Vagina (tissue), 2 donors: ENCODE measurements at regions not wholly inside any gene's neighbourhood (a gene's known extent, or its start where the extent isn't known, plus 50 kb on each side); places are given as distances from the start of the nearest gene placed in this dataset.

Source experiments
- DNase-seq, 2 donors: peaks; one replicate each; pipeline ENCODE4 v3.0.0-alpha.2; 2017; ENCODE audit errors: extremely low spot score in 2 of 2
- H3K27ac ChIP-seq: fragments of 200-600 bp; sonication (generic); one replicate; pipeline ENCODE4 v1.5.1; 2019
- H3K27me3 ChIP-seq: fragments of 200-600 bp; sonication (generic); one replicate; pipeline ENCODE4 v1.5.1; 2019
- H3K36me3 ChIP-seq, 2 donors: fragments of 200-600 bp; sonication (generic); one replicate each; pipeline ENCODE4 v1.5.1; 2017 to 2019
- H3K4me1 ChIP-seq: fragments of 200-600 bp; sonication (generic); one replicate; pipeline ENCODE4 v1.5.1; 2019
- H3K4me3 ChIP-seq, 2 donors: fragments of 200-600 bp; sonication (generic); 1 replicate in 1 of 2; 2 replicates in 1 of 2; pipeline ENCODE4 v1.5.1; 2016 to 2019
- H3K9me3 ChIP-seq: fragments of 200-600 bp; sonication (generic); one replicate; pipeline ENCODE4 v1.5.1; 2019
- POLR2A ChIP-seq, 2 donors: fragments of 450-650 bp; IDR thresholded peaks; one replicate each; pipeline ENCODE4 v1.6.1; 2017; ENCODE audit warnings: antibody characterized with exemption in 2 of 2, mild to moderate bottlenecking in 2 of 2, moderate library complexity in 2 of 2
- POLR2AphosphoS5 ChIP-seq, 2 donors: sonication (generic); formaldehyde crosslinking; IDR thresholded peaks; one replicate each; pipeline ENCODE4 v1.9.0; 2017; ENCODE audit warnings: antibody characterized with exemption in 2 of 2, mild to moderate bottlenecking in 2 of 2, low read depth in 1 of 2; ENCODE audit not compliant: insufficient read depth in 1 of 2
- intact Hi-C: fragments of 100-400 bp; cut with DNase I; formaldehyde crosslinking; loops from one replicate; pipeline ENCODE4 v1.15.1; 2023
- TF ChIP-seq, protein P1 (sequence below), 3 experiments: fragments of 450-650 bp in 2 of 3; fragments of 200-600 bp in 1 of 3; sonication (generic) in 1 of 3; IDR thresholded peaks; one replicate each; pipeline ENCODE4 v1.5.1; 2017 to 2019; ENCODE audit warnings: antibody characterized with exemption in 3 of 3, mild to moderate bottlenecking in 2 of 3, moderate library complexity in 2 of 3

DNA sequence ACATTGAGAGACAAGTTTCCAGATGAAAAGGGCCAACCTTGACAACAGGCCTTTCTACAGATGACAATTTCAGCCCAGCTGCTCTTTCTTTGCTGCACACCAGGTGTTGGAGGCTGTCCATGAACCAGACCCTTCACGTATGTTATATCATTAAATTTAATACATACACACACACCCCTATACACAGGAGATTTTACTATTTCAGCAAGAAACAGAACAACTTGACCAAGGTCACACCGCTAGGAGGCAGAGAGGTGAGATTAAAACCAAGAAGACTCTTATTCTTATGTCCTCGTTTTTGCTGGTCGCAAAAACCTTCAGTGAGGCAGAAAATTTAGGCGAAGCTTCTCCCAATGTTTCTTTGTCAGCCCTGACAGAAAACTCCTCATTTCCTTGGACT is 1585.9 kb downstream of the AACS start:
- intact Hi-C loops = no loop called here
- H3K4me3 ChIP-seq = no peak overlapping the region
- no peaks in the 10 kb centered on the region for H3K4me1 ChIP-seq
- TF ChIP-seq POLR2A (IDR thresholded peaks at IDR 0.05) (no peak), POLR2AphosphoS5 (IDR thresholded peaks at IDR 0.05; ENCODE audit: insufficient read depth in 1 of 2, low read depth in 1 of 2) (no peak)
- TF ChIP-seq, protein P1, sequence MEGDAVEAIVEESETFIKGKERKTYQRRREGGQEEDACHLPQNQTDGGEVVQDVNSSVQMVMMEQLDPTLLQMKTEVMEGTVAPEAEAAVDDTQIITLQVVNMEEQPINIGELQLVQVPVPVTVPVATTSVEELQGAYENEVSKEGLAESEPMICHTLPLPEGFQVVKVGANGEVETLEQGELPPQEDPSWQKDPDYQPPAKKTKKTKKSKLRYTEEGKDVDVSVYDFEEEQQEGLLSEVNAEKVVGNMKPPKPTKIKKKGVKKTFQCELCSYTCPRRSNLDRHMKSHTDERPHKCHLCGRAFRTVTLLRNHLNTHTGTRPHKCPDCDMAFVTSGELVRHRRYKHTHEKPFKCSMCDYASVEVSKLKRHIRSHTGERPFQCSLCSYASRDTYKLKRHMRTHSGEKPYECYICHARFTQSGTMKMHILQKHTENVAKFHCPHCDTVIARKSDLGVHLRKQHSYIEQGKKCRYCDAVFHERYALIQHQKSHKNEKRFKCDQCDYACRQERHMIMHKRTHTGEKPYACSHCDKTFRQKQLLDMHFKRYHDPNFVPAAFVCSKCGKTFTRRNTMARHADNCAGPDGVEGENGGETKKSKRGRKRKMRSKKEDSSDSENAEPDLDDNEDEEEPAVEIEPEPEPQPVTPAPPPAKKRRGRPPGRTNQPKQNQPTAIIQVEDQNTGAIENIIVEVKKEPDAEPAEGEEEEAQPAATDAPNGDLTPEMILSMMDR (IDR thresholded peaks at IDR 0.05) = no peak
- no peak overlapping the region for H3K27ac ChIP-seq
- no peak for DNase-seq
- H3K9me3 ChIP-seq = no peaks in the 10 kb centered on the region
- H3K36me3 ChIP-seq = no peaks in the 10 kb centered on the region
- H3K27me3 ChIP-seq = no peaks in the 10 kb centered on the region

DNA sequence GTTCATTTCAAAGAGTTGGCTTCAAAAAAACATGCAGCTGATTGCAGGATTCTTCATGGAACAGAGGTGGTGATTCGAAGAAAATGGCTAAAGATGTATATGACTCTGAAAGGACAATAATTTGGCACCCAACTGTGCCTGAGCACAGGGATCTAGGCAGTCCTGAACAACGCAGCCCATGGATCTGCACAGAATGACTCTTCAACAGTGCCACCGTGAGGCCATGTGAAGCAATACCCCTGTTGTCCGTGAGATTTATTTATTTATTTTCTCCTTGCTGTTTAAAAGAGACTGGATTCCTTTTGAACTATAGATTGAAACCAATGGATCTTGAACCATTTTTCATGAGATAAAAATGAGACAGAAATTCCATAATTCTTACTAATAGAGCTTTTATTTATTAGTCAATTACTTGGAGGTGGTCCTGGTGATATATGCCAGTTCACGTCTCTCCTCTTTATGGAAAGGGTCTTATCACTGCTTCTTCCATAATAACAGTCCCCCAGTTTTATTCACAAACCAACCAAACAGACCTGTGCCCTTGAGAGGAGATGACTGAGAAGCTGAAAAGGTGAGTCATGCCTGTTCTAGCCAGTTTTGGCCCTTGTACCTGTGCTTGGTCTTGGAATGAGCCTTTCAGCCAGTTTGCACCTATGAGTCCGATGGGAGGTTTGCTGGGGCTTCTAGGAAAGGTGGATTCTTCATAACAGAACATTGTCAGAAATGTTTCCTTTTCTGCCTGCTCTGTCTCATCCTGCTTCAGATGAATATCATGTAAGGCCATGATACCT is 1598.3 kb downstream of the AACS start:
- no peaks in the 10 kb centered on the region for H3K9me3 ChIP-seq
- H3K4me3 ChIP-seq = no peak overlapping the region
- no peaks in the 10 kb centered on the region for H3K4me1 ChIP-seq
- intact Hi-C loops = no loop called here
- DNase-seq = no peak
- TF ChIP-seq, protein P1 (IDR thresholded peaks at IDR 0.05) = no peak
- TF ChIP-seq POLR2AphosphoS5 (IDR thresholded peaks at IDR 0.05; ENCODE audit: insufficient read depth in 1 of 2, low read depth in 1 of 2) (no peak), POLR2A (IDR thresholded peaks at IDR 0.05) (no peak)
- H3K27ac ChIP-seq = no peak overlapping the region
- no peaks in the 10 kb centered on the region for H3K36me3 ChIP-seq
- H3K27me3 ChIP-seq = no peaks in the 10 kb centered on the region

DNA sequence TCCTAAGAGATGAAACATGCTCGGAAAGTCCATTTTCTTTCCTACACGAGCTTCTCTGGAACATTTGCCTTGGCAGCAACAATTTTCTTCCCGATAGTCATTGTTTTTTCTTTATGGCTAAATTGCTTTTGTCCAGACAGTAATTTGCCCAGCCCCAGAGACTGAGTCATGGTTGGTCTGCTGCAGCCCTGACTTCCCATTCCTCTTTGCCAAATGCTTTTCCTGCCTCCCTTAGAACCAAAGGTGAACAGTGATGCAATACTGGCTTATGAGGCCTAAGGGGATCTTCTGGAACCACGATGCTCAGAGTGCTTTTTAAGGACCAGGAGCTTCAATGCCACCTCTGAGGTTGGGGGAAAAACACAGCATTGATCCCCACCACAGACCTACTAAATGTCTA is 1599.6 kb upstream of the TMEM132C start:
- no peak for DNase-seq
- intact Hi-C loops = no loop called here
- Histone ChIP-seq H3K4me3 (no peak overlapping the region), H3K27me3 (no peaks in the 10 kb centered on the region), H3K4me1 (no peaks in the 10 kb centered on the region), H3K36me3 (no peaks in the 10 kb centered on the region), H3K27ac (no peak overlapping the region), H3K9me3 (no peaks in the 10 kb centered on the region)
- TF ChIP-seq POLR2A (IDR thresholded peaks at IDR 0.05) = no peak
- no peak for TF ChIP-seq POLR2AphosphoS5 (IDR thresholded peaks at IDR 0.05; ENCODE audit: insufficient read depth in 1 of 2, low read depth in 1 of 2)
- TF ChIP-seq, protein P1 (IDR thresholded peaks at IDR 0.05) = no peak

DNA sequence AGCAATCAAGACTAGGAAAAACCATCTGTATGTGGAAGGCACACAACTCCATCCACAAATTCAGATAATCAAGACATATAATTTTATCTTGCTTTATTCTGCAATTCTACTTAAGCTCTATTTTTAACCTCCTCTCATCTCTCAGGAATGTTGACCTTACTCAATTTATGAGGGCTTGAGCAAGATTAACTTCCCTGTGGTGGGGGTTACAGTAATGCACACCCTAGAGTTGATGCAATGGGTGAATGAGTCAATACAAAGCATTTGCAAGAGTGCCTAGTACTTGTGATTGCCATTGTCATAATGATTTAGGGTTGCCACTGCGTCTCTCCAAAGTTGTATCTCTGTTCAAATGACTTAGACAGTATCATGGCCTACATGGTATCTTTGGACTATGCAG is 1598.4 kb upstream of the TMEM132C start:
- no peaks in the 10 kb centered on the region for H3K9me3 ChIP-seq
- no peaks in the 10 kb centered on the region for H3K27me3 ChIP-seq
- no peaks in the 10 kb centered on the region for H3K36me3 ChIP-seq
- no peak overlapping the region for H3K4me3 ChIP-seq
- intact Hi-C loops = no loop called here
- no peak overlapping the region for H3K27ac ChIP-seq
- TF ChIP-seq POLR2AphosphoS5 (IDR thresholded peaks at IDR 0.05; ENCODE audit: insufficient read depth in 1 of 2, low read depth in 1 of 2) (no peak), POLR2A (IDR thresholded peaks at IDR 0.05) (no peak)
- TF ChIP-seq, protein P1 (IDR thresholded peaks at IDR 0.05) = no peak
- H3K4me1 ChIP-seq = no peaks in the 10 kb centered on the region
- DNase-seq = no peak

DNA sequence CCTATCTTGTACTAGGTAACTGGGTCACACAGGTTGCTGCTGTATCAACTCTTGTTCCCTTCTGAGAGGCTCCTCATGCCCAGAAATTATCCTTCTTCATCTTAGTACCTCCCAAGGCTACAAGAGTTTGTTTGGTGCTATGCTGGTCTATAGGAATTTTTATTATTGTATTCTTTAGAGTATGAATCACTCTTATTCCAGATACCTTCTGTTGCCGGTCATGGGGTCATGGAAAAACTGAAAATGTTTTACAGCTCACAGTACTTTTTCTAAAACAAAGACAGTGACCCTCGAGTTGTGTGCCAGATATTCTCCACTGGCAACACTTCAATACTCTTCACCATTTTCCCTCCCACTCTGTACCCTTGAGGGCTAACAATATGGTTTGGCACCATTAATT is 1598.0 kb upstream of the TMEM132C start:
- TF ChIP-seq POLR2AphosphoS5 (IDR thresholded peaks at IDR 0.05; ENCODE audit: insufficient read depth in 1 of 2, low read depth in 1 of 2) = no peak
- TF ChIP-seq, protein P1 (IDR thresholded peaks at IDR 0.05) = no peak
- no peak for TF ChIP-seq POLR2A (IDR thresholded peaks at IDR 0.05)
- intact Hi-C loops = no loop called here
- Histone ChIP-seq H3K36me3 (no peaks in the 10 kb centered on the region), H3K27me3 (no peaks in the 10 kb centered on the region), H3K9me3 (no peaks in the 10 kb centered on the region), H3K27ac (no peak overlapping the region), H3K4me1 (no peaks in the 10 kb centered on the region), H3K4me3 (no peak overlapping the region)
- no peak for DNase-seq
